GM18870 (cell line): ENCODE measurements at regions not wholly inside any gene's neighbourhood (a gene's known extent, or its start where the extent isn't known, plus 50 kb on each side); places are given as distances from the start of the nearest gene placed in this dataset.

ENCODE experiments used
- ATAC-seq: cut with Tn5 transposase; IDR thresholded peaks from one replicate; pipeline ENCODE4 v1.9.1; 2021; ENCODE audit warnings: moderate library complexity; ENCODE audit not compliant: unreplicated experiment

DNA sequence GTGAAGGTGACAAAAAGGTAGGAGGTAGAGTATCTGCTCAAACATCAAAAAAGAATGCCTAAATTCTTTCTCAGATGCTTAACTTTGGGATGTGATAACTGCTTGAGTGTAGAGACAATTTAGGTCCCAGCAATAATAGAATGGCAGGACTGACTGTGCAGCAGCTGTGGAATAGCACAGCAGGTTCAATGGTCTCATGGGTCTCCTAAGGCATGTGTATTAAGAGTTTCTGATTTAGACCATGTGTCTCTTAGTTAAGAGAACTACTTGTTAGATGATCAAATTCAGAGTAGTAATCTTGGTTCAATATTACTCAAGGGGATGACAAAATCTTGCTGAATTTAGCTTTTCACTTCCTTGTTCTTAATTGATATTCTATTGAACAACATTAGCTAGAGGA is 72.0 kb downstream of the ALX1 start:
- no peak for ATAC-seq

GRCh38 chr12:85356596-85357385 is 76.8 kb downstream of the ALX1 start:
- no peak for ATAC-seq

GRCh38 chr12:85357609-85358008 is 77.6 kb downstream of the ALX1 start:
- no peak for ATAC-seq

GRCh38 chr12:85358715-85359114 is 78.7 kb downstream of the ALX1 start:
- ATAC-seq, result no peak

DNA sequence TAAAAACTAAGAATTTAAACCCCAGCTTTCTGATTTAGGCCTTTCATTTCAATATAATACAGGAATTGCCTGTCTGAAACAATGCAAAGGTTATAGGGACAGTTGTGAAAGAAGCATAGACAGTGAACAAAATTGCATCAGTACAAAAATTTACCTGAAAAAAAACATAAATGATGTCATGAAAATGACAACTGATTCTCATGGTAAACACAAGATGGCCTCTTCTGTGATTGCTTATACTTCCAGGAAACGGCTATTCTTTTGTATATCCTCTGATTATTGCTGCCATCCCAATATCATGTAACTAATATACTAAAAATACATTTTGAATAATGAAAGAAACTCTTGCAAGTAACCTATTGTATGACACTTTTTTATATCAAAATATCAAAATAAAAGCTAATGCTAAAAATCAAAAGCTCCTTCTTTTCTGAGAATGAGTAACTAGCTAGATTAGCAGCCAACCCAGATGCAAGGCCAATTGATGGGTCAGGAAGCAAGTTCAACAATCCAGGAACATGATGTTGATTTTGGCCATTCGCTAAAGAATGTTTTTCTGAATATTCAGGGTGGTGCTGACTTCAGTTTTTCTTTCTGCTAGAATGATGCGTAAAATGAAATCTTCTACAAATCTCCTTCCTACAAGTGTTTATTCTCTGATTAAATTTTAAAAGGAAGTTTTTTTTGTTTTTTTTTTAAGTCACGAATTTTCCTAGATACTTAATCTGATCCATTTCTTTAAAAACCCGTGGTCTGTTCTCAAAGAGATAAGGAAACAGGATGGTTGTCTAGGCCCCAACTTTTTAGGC is 83.6 kb downstream of the ALX1 start:
- ATAC-seq, result no peak

DNA sequence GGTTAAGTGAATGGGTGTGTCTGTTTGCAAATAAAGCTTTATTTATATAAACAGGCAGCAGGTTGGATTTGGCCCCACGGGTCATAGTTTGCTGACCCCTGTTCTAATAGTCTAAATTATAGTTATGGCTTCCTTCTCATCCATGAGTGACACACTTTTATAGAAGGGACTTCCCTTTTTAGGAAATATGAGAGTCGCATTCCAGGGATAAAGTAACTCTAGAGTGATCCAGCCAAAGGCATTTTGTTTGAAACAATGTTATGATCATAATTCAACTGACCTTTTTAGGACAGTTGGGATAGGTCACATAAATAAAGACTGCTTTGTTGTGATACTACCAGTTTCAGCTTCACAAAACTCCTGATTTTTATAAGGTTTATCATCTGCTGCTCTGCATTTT is 87.9 kb downstream of the ALX1 start:
- ATAC-seq, result no peak

- ATAC-seq, result no peak
Observed at GRCh38 chr12:85369365-85370154, 89.5 kb downstream of the ALX1 start.

DNA sequence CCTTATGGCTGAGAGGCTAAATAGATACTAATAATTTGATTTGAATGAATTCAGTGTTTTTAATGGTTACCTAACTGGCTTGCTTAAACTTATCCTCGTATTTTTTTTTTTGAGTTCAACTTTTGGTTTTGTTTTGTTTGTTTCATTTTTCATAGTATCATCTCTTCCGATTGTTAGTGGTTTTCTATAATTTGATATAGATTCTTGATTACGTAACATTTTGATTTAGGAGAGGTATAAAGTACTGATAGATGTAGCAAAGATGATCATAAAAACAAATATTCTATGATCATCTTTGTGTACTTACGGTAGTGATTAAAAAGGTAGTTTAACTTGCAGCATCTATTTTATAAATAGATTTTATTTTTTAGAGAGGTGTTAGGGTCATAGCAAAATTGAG is 93.0 kb downstream of the ALX1 start:
- no peak for ATAC-seq

GRCh38 chr12:85374981-85375380 is 95.0 kb downstream of the ALX1 start:
- no peak for ATAC-seq

GRCh38 chr12:85385406-85385805 is 105.4 kb downstream of the ALX1 start:
- no peak for ATAC-seq

DNA sequence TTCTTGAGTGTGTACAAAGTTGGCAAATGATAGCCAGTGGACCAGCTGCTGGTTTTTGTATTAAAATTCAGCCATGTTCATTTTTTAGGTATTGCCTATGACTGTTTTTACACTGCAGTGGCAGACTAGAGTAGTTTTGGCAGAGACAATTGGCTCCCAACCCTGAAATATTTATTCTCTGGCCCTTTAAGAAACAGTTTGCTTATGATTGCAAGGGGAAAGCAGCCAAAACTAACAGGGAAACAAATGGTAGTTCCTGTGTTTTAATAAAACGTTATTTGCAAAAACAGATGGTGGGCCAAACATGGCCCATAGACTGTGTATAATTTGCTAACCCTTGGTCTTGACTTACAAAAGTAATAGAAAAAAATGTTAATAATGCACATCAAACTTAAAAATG is 110.2 kb downstream of the ALX1 start:
- ATAC-seq, result no peak

DNA sequence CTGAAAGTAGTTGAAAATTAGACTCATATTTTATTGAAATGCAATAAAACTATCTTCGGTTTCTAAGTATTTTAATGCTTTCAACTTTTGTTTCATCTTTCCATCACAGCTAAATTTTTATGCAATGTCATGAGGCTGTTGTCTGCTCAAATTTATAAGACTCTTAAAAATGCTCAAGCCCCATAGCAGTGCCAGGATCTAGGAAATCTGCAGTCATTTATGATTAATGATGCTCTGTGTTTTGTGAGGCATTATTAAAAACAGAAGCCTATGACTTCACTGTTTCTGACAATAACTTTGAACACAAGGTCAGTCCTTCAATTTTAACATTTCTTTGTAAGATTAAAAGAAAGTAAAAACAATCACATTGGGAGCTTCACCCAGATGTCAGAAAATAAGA is 112.5 kb downstream of the ALX1 start:
- ATAC-seq, result no peak

DNA sequence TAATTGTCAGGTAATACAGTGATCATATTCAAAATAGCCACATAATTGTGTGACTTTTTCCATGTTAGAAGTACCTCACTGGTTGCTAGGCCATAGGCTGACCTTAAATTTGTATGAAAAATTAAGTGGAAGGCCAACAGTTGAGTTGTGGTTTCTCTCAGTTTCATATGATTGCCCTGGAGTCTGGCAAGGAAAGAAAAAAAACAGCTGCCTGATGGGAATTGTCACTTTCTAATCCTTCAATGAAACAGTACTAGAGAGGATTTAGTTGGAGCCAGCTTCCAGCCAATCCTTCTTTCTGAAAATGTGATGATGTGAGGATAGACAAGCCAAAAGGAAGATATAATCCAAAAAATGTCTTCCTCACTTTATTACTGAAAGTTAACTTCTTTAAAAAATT is 113.6 kb downstream of the ALX1 start:
- ATAC-seq, result no peak

- ATAC-seq, result no peak
Observed at GRCh38 chr12:85394065-85394464, 114.0 kb downstream of the ALX1 start.

- no peak for ATAC-seq
Observed at GRCh38 chr12:85394809-85395208, 114.8 kb downstream of the ALX1 start.

GRCh38 chr12:85405262-85405661 is 125.2 kb downstream of the ALX1 start:
- no peak for ATAC-seq

GRCh38 chr12:85405781-85406522 is 125.9 kb downstream of the ALX1 start:
- no peak for ATAC-seq

DNA sequence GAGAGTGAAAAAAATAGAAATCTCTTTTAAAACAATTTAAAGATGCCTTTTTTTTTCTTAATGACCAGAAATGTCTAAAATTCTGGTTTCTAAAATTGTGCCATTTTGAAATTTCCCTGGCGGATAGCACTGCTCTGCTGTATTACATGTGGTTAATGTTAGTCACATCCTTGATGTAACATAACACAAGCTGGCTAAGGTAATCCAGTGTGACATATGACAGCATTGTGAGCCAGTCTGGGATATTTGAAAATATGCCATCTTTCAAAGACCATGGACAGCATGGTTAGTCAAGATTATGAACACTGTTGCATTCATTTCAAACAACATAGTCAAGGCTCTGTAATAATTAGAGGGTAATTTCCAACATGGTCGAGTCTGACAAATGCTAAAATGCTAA is 133.2 kb downstream of the ALX1 start:
- no peak for ATAC-seq

GRCh38 chr12:85422762-85423161 is 142.7 kb downstream of the ALX1 start:
- ATAC-seq, result no peak

- ATAC-seq, result peak; percentile 53
Observed at GRCh38 chr12:85423947-85424346, 143.9 kb downstream of the ALX1 start.
